ENCODE measurements at regions not wholly inside any gene's neighbourhood (a gene's known extent, or its start where the extent isn't known, plus 50 kb on each side); places are given as distances from the start of the nearest gene placed in this dataset.

DNA sequence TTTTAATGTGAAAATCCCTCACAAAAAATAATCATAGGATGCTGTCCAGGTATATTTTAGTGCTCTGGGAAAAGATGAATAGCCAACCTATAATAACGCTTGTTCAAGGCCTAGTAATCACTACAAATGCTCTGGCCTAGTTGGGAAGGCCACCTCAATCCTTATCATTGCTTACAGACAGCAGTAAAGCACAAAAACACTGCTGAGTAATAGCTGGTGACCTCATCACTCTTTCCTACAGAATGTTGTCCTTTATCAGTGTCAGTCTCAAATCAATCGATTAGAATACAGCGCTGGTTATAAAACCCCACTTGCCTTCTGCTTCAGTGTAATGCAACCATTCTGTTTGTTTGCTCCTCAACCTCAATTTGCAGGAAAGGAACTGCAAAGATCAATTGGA lies 72.6 kb upstream of the STEAP1 start:
- TF ChIP-seq EZH2phosphoT487 (IDR thresholded peaks at IDR 0.05; ENCODE audit: insufficient read depth, low read depth) (no peak), EZH2 (IDR thresholded peaks at IDR 0.05; ENCODE audit: insufficient read depth, poor library complexity, severe bottlenecking) (no peak)

All from GM23248 (cell line).